A549 (cell line): ENCODE measurements at regions not wholly inside any gene's neighbourhood (a gene's known extent, or its start where the extent isn't known, plus 50 kb on each side); places are given as distances from the start of the nearest gene placed in this dataset.

Experiments
- ATAC-seq, 2 experiments: fragments of 200-7000 bp in 1 of 2; fragments of >200 bp in 1 of 2; cut with Nextera tagmentation in 1 of 2; cut with Tn5 transposase in 1 of 2; 3 replicates each; pipeline versions ENCODE4 v1.8.0 to v1.9.1; 2018 to 2020; ENCODE audit warnings: mild to moderate bottlenecking in 1 of 2, moderate library complexity in 1 of 2
- CTCF ChIA-PET: fragments of 300-600 bp; sonication (Branson Sonifier 250); formaldehyde crosslinking; extraction: SDS; loops from one replicate; lab custom pipeline; 2021; ENCODE audit warnings: antibody characterized with exemption, inconsistent platforms; lab: Yijun Ruan, JAX
- POLR2A ChIA-PET: fragments of 350-600 bp; formaldehyde crosslinking; extraction: SDS; loops from one replicate; lab custom pipeline; 2021; ENCODE audit warnings: antibody characterized with exemption, inconsistent platforms; lab: Yijun Ruan, JAX
- DNase-seq, 2 experiments: peaks; one replicate each; pipeline versions ENCODE4 v3.0.0 to v3.0.0-alpha.2; 2011 to 2016; ENCODE audit warnings: low read depth in 1 of 2, low spot score in 1 of 2
- FAIRE-seq: peaks from 2 replicates; lab custom pipeline; 2011; peaks lifted over from hg19 to GRCh38; lab: Jason Lieb, UNC
- H3K27ac ChIP-seq, 2 experiments: fragments of >200 bp; sonication (Bioruptor Twin); formaldehyde crosslinking; 3 replicates each; pipeline ENCODE4 v1.5.1; 2016 to 2017
- H3K4me1 ChIP-seq: fragments of >200 bp; sonication (Bioruptor Twin); formaldehyde crosslinking; 3 replicates; pipeline ENCODE4 v1.6.1; 2016
- H3K4me2 ChIP-seq: fragments of >200 bp; sonication (Bioruptor Twin); formaldehyde crosslinking; 3 replicates; pipeline ENCODE4 v1.6.1; 2016
- H3K4me3 ChIP-seq: fragments of >200 bp; sonication (Bioruptor Twin); formaldehyde crosslinking; 3 replicates; pipeline ENCODE4 v1.5.1; 2016
- H3K9me3 ChIP-seq: fragments of >200 bp; sonication (Bioruptor Twin); formaldehyde crosslinking; 3 replicates; pipeline ENCODE4 v1.6.1; 2016
- CBX8 ChIP-seq: fragments of 200-600 bp; sonication (generic); IDR thresholded peaks from 2 replicates; pipeline ENCODE4 v1.6.1; 2016
- CHD2 ChIP-seq: fragments of 150-350 bp; IDR thresholded peaks from 2 replicates; pipeline ENCODE4 v1.6.1; 2014; ENCODE audit warnings: low read length; ENCODE audit not compliant: partially characterized antibody
- EHF ChIP-seq: fragments of 250-450 bp; sonication (Bioruptor Pico); IDR thresholded peaks from 2 replicates; pipeline ENCODE4 v1.5.0; 2020; ENCODE audit warnings: mild to moderate bottlenecking
- ESRRA ChIP-seq: fragments of 150-350 bp; IDR thresholded peaks from 2 replicates; pipeline ENCODE4 v1.6.1; 2014; ENCODE audit warnings: mild to moderate bottlenecking, low read length, borderline replicate concordance
- FOSB ChIP-seq: fragments of 250-450 bp; sonication (Bioruptor Pico); IDR thresholded peaks from 2 replicates; pipeline ENCODE4 v1.5.0; 2020; ENCODE audit warnings: mild to moderate bottlenecking, moderate library complexity
- HOXB13 ChIP-seq: fragments of 250-450 bp; sonication (Bioruptor Pico); IDR thresholded peaks from 2 replicates; pipeline ENCODE4 v1.5.0; 2020; ENCODE audit warnings: low read depth, mild to moderate bottlenecking, moderate library complexity
- MAFK ChIP-seq: fragments of 450-650 bp; IDR thresholded peaks from 2 replicates; pipeline ENCODE4 v1.6.1; 2014; ENCODE audit not compliant: partially characterized antibody
- NR3C1 ChIP-seq: fragments of >200 bp; sonication (Bioruptor Twin); formaldehyde crosslinking; IDR thresholded peaks from 3 replicates; pipeline ENCODE4 v1.6.1; 2017
- PBX3 ChIP-seq: IDR thresholded peaks from 2 replicates; pipeline ENCODE4 v1.6.1; 2012
- SMC3 ChIP-seq: fragments of >200 bp; sonication (Bioruptor Twin); formaldehyde crosslinking; IDR thresholded peaks from 3 replicates; pipeline ENCODE4 v1.6.1; 2018; ENCODE audit warnings: inconsistent platforms
- ZFP36 ChIP-seq: fragments of 450-650 bp; IDR thresholded peaks from 2 replicates; pipeline ENCODE4 v1.6.1; 2014; ENCODE audit warnings: borderline replicate concordance; ENCODE audit not compliant: partially characterized antibody
- ZSCAN20 ChIP-seq: fragments of 250-450 bp; sonication (Bioruptor Pico); IDR thresholded peaks from 2 replicates; pipeline ENCODE4 v1.8.0; 2022; ENCODE audit warnings: mild to moderate bottlenecking, moderate library complexity
- WGBS: methylation state at CpG from one replicate; pipeline ENCODE4 v1.1.6; 2017; ENCODE audit errors: missing lambda C conversion rate; 5-methylcytosine and 5-hydroxymethylcytosine counted together
- TF ChIP-seq, protein P1 (sequence below): fragments of 450-650 bp; IDR thresholded peaks from 2 replicates; pipeline ENCODE4 v1.6.1; 2014; ENCODE audit warnings: antibody characterized with exemption
- TF ChIP-seq, protein P2 (sequence below): fragments of >200 bp; sonication (Bioruptor Twin); formaldehyde crosslinking; IDR thresholded peaks from 2 replicates; pipeline ENCODE4 v1.6.1; 2016
- TF ChIP-seq, protein P3 (sequence below): fragments of >200 bp; sonication (Bioruptor Twin); formaldehyde crosslinking; IDR thresholded peaks from 3 replicates; pipeline ENCODE4 v1.5.1; 2016

DNA sequence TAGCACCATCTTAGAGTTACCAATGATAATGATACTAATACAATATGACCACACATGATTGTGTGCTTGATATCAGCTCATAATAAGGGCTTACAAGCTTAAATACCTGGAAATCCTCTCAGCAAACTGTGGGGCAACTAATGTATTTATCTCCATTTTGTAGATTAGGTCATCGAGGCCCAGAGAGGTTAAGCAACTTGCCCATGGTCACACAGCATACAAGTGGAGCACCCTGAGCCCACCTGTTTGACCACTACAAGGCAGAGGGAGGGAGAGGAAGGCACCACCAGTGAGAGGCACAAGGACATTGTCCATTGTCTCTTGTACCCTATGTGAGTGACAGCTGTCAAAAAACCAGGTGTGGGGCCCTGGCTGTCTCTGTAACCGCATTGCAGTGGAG lies 123.7 kb downstream of the MIAT start:
- Histone ChIP-seq H3K4me3 (no peak overlapping the region), H3K9me3 (0 out of 3 replicates have a peak, but pooled peaks cover 2% of the 10 kb centered on the region), H3K27ac (no peak overlapping the region), H3K4me2 (no peak overlapping the region), H3K4me1 (peaks cover 14% of the 10 kb centered on the region)
- 72% methylated on average over 2 of the region's 2 CpGs for WGBS
- no peak for ATAC-seq
- CTCF ChIA-PET = no interaction called here
- POLR2A ChIA-PET = no interaction called here
- no peak for DNase-seq
- peak; percentile 41 for TF ChIP-seq ZFP36
- TF ChIP-seq SMC3 = no peak
- TF ChIP-seq PBX3 = no peak
- FAIRE-seq = no peak

DNA sequence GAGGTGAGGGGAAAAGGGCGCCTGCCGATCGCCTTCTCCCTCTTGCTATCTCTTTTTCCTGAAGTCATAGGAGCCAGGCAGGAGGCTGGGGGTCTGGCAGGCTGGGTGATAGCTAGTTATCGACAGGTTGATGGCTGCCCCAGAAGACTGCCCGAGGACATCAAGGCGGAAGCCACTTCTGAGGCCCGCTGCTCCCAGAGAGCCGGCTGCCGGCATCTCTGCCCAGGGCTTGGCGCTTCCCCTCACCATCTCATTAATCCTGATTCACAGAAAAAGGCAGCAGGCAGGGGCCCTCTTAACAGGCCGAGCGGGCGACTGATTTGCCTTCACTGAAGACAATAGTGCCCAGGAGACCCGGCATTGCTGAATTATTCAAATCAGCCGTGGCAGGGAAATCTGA lies 124.2 kb downstream of the MIAT start:
- no peak for DNase-seq
- Histone ChIP-seq H3K4me3 (no peak overlapping the region), H3K27ac (no peak overlapping the region), H3K4me1 (peaks cover 13% of the 10 kb centered on the region)
- no peak for ATAC-seq
- FAIRE-seq = no peak
- ChIA-PET CTCF (interaction anchor here (1.1 kb wide), 1 partner anchor 103 kb away, joined by 3 read pairs; no protein-coding TSS in a partner anchor), POLR2A (no interaction called here)
- no peak for TF ChIP-seq FOSB (CRISPR knock-in tag)
- TF ChIP-seq EHF (CRISPR knock-in tag) = no peak
- TF ChIP-seq ESRRA = no peak
- TF ChIP-seq, all 56 proteins: peak for 0
- no peak overlapping the region for H3K4me2 ChIP-seq
- H3K9me3 ChIP-seq = 0 out of 3 replicates have a peak, but pooled peaks cover 2% of the 10 kb centered on the region
- 91% methylated on average over 8 of the region's 15 CpGs for WGBS

DNA sequence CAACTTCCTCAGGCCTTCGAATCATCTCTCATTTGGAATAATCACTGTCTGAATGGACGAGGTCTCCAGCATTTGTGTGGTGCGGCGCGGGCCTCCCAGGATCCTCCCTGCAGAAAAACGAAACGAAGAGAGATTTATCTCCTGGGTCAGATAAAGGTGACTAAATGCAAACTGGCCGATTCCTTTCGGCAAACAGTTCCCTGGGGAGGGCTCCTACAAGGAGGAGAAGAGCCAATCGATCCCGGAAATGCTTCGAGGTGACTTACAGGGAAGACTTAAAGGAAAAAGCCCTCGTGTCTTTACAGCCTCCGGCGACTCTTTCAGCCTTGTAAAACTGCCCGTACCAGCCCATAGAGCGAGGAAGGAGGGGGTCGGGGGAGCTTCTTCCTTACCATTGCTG lies 126.5 kb downstream of the MIAT start:
- H3K4me2 ChIP-seq = no peak overlapping the region
- TF ChIP-seq NR3C1 (no peak), CBX8 (no peak), ZSCAN20 (CRISPR knock-in tag) (no peak), ESRRA (no peak), HOXB13 (CRISPR knock-in tag) (no peak), CHD2 (no peak), MAFK (no peak)
- TF ChIP-seq, protein P1, sequence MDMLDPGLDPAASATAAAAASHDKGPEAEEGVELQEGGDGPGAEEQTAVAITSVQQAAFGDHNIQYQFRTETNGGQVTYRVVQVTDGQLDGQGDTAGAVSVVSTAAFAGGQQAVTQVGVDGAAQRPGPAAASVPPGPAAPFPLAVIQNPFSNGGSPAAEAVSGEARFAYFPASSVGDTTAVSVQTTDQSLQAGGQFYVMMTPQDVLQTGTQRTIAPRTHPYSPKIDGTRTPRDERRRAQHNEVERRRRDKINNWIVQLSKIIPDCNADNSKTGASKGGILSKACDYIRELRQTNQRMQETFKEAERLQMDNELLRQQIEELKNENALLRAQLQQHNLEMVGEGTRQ = no peak
- TF ChIP-seq, protein P2, sequence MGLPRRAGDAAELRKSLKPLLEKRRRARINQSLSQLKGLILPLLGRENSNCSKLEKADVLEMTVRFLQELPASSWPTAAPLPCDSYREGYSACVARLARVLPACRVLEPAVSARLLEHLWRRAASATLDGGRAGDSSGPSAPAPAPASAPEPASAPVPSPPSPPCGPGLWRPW = no peak
- ATAC-seq (no peak), DNase-seq (no peak), FAIRE-seq (no peak)
- 84% methylated on average over 18 of the region's 18 CpGs for WGBS
- POLR2A ChIA-PET = no interaction called here
- H3K4me1 ChIP-seq = no peaks in the 10 kb centered on the region
- 0 out of 3 replicates have a peak, but pooled peaks cover 2% of the 10 kb centered on the region for H3K9me3 ChIP-seq
- CTCF ChIA-PET = interaction anchor here (1.8 kb wide), 1 partner anchor 105 kb away, joined by 7 read pairs; no protein-coding TSS in a partner anchor
- no peak overlapping the region for H3K4me3 ChIP-seq
- H3K27ac ChIP-seq = no peak overlapping the region

DNA sequence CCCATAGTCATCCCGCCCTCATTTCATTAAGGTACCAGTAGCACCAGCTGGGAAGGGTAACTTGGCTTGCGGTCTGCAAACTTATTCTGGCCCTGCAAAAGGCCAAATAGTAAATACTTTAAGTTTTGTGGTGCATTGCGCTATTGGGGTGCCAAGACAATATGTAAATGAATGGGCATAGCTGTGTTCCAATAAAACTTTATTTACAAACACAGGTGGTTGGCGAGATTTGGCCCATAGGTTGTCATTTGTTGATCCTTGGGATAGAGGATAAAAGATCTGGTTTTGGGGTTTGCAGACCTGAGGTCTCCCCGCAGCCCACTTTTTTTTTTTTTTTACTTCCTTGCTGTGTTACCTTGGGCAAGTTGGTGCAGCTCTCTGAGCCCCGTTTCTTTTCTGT lies 127.4 kb downstream of the MIAT start:
- no peak for ATAC-seq
- WGBS = 94% methylated on average over 6 of the region's 6 CpGs
- Histone ChIP-seq H3K9me3 (0 out of 3 replicates have a peak, but pooled peaks cover 2% of the 10 kb centered on the region), H3K27ac (no peak overlapping the region), H3K4me2 (no peak overlapping the region), H3K4me1 (no peaks in the 10 kb centered on the region), H3K4me3 (no peak overlapping the region)
- no peak for DNase-seq
- no peak for FAIRE-seq
- ChIA-PET CTCF (interaction anchor here (1.8 kb wide), 1 partner anchor 105 kb away, joined by 7 read pairs; no protein-coding TSS in a partner anchor), POLR2A (no interaction called here)
- TF ChIP-seq, protein P3, sequence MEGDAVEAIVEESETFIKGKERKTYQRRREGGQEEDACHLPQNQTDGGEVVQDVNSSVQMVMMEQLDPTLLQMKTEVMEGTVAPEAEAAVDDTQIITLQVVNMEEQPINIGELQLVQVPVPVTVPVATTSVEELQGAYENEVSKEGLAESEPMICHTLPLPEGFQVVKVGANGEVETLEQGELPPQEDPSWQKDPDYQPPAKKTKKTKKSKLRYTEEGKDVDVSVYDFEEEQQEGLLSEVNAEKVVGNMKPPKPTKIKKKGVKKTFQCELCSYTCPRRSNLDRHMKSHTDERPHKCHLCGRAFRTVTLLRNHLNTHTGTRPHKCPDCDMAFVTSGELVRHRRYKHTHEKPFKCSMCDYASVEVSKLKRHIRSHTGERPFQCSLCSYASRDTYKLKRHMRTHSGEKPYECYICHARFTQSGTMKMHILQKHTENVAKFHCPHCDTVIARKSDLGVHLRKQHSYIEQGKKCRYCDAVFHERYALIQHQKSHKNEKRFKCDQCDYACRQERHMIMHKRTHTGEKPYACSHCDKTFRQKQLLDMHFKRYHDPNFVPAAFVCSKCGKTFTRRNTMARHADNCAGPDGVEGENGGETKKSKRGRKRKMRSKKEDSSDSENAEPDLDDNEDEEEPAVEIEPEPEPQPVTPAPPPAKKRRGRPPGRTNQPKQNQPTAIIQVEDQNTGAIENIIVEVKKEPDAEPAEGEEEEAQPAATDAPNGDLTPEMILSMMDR = no peak
